Skeletal muscle cell (primary cell): ENCODE measurements at regions not wholly inside any gene's neighbourhood (a gene's known extent, or its start where the extent isn't known, plus 50 kb on each side); places are given as distances from the start of the nearest gene placed in this dataset.

Source experiments
- DNase-seq: peaks from one replicate; pipeline ENCODE4 v3.0.0-alpha.2; 2010; ENCODE audit warnings: low read depth
- H3K4me3 ChIP-seq: 2 replicates; pipeline ENCODE4 v1.5.1; 2011; ENCODE audit warnings: low read depth, mild to moderate bottlenecking, control low read depth, low read length, moderate library complexity

- H3K4me3 ChIP-seq = no peak overlapping the region
- DNase-seq = peak; percentile 79
Observed at GRCh38 chr15:39172380-39173281, 408.2 kb upstream of the THBS1 start.

- no peak for DNase-seq
- H3K4me3 ChIP-seq = no peak overlapping the region
Observed at GRCh38 chr15:39173426-39173825, 407.5 kb upstream of the THBS1 start.

GRCh38 chr15:39174332-39174731, 406.5 kb upstream of the THBS1 start:
- no peak for DNase-seq
- H3K4me3 ChIP-seq = no peak overlapping the region

- no peak overlapping the region for H3K4me3 ChIP-seq
- no peak for DNase-seq
Observed at GRCh38 chr15:39176030-39176429, 404.8 kb upstream of the THBS1 start.

GRCh38 chr15:39177561-39177960, 403.3 kb upstream of the THBS1 start:
- no peak for DNase-seq
- H3K4me3 ChIP-seq = no peak overlapping the region

GRCh38 chr15:39180030-39180429, 400.8 kb upstream of the THBS1 start:
- H3K4me3 ChIP-seq = no peak overlapping the region
- DNase-seq = no peak

GRCh38 chr15:39180483-39180933, 400.4 kb upstream of the THBS1 start:
- no peak for DNase-seq
- no peak overlapping the region for H3K4me3 ChIP-seq

- no peak for DNase-seq
- H3K4me3 ChIP-seq = no peak overlapping the region
Observed at GRCh38 chr15:39181056-39181747, 399.7 kb upstream of the THBS1 start.

GRCh38 chr15:39181940-39182339, 398.9 kb upstream of the THBS1 start:
- DNase-seq = no peak
- no peak overlapping the region for H3K4me3 ChIP-seq

GRCh38 chr15:39183164-39183881, 397.6 kb upstream of the THBS1 start:
- no peak overlapping the region for H3K4me3 ChIP-seq
- no peak for DNase-seq

- H3K4me3 ChIP-seq = no peak overlapping the region
- DNase-seq = no peak
Observed at GRCh38 chr15:39184701-39185390, 396.0 kb upstream of the THBS1 start.

- no peak overlapping the region for H3K4me3 ChIP-seq
- no peak for DNase-seq
Observed at GRCh38 chr15:39188314-39188713, 392.6 kb upstream of the THBS1 start.

GRCh38 chr15:39188930-39189329, 391.9 kb upstream of the THBS1 start:
- H3K4me3 ChIP-seq = no peak overlapping the region
- DNase-seq = peak; percentile 93

GRCh38 chr15:39191871-39192291, 389.0 kb upstream of the THBS1 start:
- DNase-seq = no peak
- no peak overlapping the region for H3K4me3 ChIP-seq

- no peak for DNase-seq
- H3K4me3 ChIP-seq = no peak overlapping the region
Observed at GRCh38 chr15:39192351-39192750, 388.5 kb upstream of the THBS1 start.

GRCh38 chr15:39192979-39193560, 387.8 kb upstream of the THBS1 start:
- H3K4me3 ChIP-seq = no peak overlapping the region
- no peak for DNase-seq

GRCh38 chr15:39193611-39194010, 387.3 kb upstream of the THBS1 start:
- DNase-seq = no peak
- H3K4me3 ChIP-seq = no peak overlapping the region

- H3K4me3 ChIP-seq = no peak overlapping the region
- DNase-seq = peak; percentile 43
Observed at GRCh38 chr15:39194106-39194830, 386.6 kb upstream of the THBS1 start.
